CD4-positive, alpha-beta memory T cell (primary cell): ENCODE measurements at regions not wholly inside any gene's neighbourhood (a gene's known extent, or its start where the extent isn't known, plus 50 kb on each side); places are given as distances from the start of the nearest gene placed in this dataset.
"Not testable (repeated sequence)": the region's sequence is repeated elsewhere in the genome, so short reads cannot be mapped to it uniquely, and the experiment has no call there.

Experiments used
- CTCF ChIA-PET: fragments of 350-600 bp; sonication (Branson Sonifier 250); formaldehyde crosslinking; loops from one replicate; lab custom pipeline; 2021; ENCODE audit warnings: inconsistent platforms; ENCODE audit not compliant: partially characterized antibody; lab: Charles Lee
- POLR2A ChIA-PET: fragments of 350-600 bp; sonication (Branson Sonifier 250); formaldehyde crosslinking; loops from one replicate; lab custom pipeline; 2021; ENCODE audit not compliant: partially characterized antibody; lab: Charles Lee
- DNase-seq, 5 donors: peaks; one replicate each; pipeline versions ENCODE4 v3.0.0 to v3.0.0-alpha.2; 2020 to 2022; ENCODE audit warnings: mixed read lengths in 1 of 5
- H3K27ac ChIP-seq: one replicate; pipeline ENCODE4 v1.7.0; 2013; ENCODE audit warnings: low read depth, low read length
- H3K27me3 ChIP-seq: 2 replicates; pipeline ENCODE4 v1.7.0; 2013; ENCODE audit warnings: mild to moderate bottlenecking, low read length, moderate library complexity; ENCODE audit not compliant: insufficient read depth
- H3K36me3 ChIP-seq: 2 replicates; pipeline ENCODE4 v1.7.0; 2013; ENCODE audit warnings: mild to moderate bottlenecking, low read length, moderate library complexity; ENCODE audit not compliant: insufficient read depth
- H3K4me1 ChIP-seq: 2 replicates; pipeline ENCODE4 v1.7.0; 2013; ENCODE audit warnings: mild to moderate bottlenecking, low read length, moderate library complexity; ENCODE audit not compliant: insufficient read depth
- H3K4me3 ChIP-seq, 2 donors: one replicate each; pipeline ENCODE4 v1.7.0; 2013; ENCODE audit warnings: low read length in 2 of 2, mild to moderate bottlenecking in 1 of 2
- H3K9me3 ChIP-seq, 2 donors: one replicate each; pipeline ENCODE4 v1.7.0; 2013; ENCODE audit warnings: low read length in 2 of 2, control low read depth in 1 of 2; ENCODE audit not compliant: control insufficient read depth in 1 of 2
- H3K27ac Mint-ChIP-seq, 7 donors: one replicate each; pipeline ENCODE4 v1.8.0; 2020 to 2021; ENCODE audit warnings: mixed read lengths in 7 of 7, mild to moderate bottlenecking in 6 of 7, inconsistent platforms in 3 of 7, moderate library complexity in 3 of 7
- H3K27me3 Mint-ChIP-seq, 2 donors: one replicate each; pipeline ENCODE4 v1.8.0; 2020 to 2021; ENCODE audit warnings: mixed read lengths in 2 of 2
- H3K36me3 Mint-ChIP-seq, 2 donors: one replicate each; pipeline ENCODE4 v1.8.0; 2020 to 2021; ENCODE audit warnings: mixed read lengths in 2 of 2, inconsistent platforms in 1 of 2, mild to moderate bottlenecking in 1 of 2
- H3K4me1 Mint-ChIP-seq, 4 donors: one replicate each; pipeline ENCODE4 v1.8.0; 2020 to 2021; ENCODE audit warnings: mixed read lengths in 4 of 4, mild to moderate bottlenecking in 1 of 4
- H3K4me3 Mint-ChIP-seq, 8 donors: one replicate each; pipeline ENCODE4 v1.8.0; 2020 to 2021; ENCODE audit warnings: mixed read lengths in 8 of 8, mild to moderate bottlenecking in 7 of 8, moderate library complexity in 6 of 8, inconsistent platforms in 3 of 8
- H3K9me3 Mint-ChIP-seq, 8 donors: one replicate each; pipeline ENCODE4 v1.8.0; 2020 to 2021; ENCODE audit warnings: mixed read lengths in 8 of 8, mild to moderate bottlenecking in 5 of 8, inconsistent platforms in 3 of 8, moderate library complexity in 1 of 8
- intact Hi-C: fragments of 100-400 bp; cut with micrococcal nuclease; formaldehyde crosslinking; loops from one replicate; pipeline ENCODE4 v1.15.1; 2023

DNA sequence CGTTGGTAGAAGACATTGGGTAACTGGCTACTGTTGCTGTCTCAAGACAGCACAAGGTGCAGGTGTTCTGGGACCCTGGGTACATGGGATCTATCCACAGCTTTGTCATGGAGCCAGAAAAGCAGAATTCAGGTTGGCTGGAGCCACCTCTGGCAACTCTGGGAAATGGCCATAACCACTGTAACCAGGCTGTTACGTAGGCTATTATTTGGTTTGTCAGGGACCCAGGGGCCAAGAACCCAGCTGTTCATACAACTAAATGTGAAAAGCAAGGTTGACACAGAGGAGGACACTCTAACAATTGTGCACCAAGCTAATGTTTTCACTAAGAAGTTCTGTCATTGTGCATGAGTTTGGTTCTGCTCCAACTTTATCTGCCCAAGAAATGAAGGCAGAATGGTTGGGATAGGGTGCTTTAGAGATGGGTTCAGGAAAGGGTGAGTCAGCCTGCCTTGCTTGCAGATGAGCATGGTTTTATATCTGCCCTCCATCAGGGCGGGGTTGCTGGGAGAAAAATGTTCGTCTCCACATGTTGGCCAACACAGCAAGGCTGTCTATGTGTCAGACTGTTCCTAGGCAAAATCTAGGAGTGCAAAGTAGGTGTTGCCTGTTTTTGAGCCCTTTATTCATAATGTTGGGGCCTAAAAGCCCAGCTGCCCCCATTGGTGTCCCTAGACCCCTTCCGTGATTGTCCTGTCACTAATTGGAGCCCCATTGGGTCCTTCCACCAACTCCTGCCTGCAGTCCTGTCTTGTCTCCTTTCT, 131.3 kb upstream of the DAP start:
- Mint-ChIP-seq H3K27ac (no peak overlapping the region), H3K4me3 (no peak overlapping the region), H3K36me3 (no peaks in the 10 kb centered on the region), H3K9me3 (peaks cover 0 to 9% (median 1%) of the 10 kb centered on the region in 8 donors), H3K4me1 (no peaks in the 10 kb centered on the region), H3K27me3 (no peaks in the 10 kb centered on the region)
- Histone ChIP-seq H3K27me3 (no peaks in the 10 kb centered on the region), H3K36me3 (no peaks in the 10 kb centered on the region), H3K4me1 (no peaks in the 10 kb centered on the region), H3K9me3 (peaks cover 0 to 3% of the 10 kb centered on the region in 2 donors), H3K4me3 (no peak overlapping the region), H3K27ac (no peak overlapping the region)
- CTCF ChIA-PET, result no interaction called here
- no peak for DNase-seq
- POLR2A ChIA-PET, result no interaction called here
- intact Hi-C loops, result no loop called here

DNA sequence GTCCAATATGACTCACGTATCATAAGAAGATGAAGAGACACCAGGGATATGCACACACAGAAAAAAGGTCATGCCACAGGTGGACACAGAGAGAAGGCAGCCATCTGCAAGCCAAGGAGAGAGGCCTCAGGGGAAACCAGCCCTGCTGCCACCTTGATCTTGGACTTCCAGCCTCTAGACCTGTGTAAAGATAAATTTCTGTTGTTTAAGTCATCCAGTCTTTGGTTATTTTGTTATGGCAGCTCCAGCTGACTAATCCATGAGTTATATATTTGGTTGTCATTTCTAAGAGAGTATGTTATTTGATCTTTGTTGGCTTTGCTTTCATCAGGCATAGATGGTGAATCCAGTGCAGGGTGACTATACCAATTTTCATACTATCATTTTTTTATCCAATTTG, 130.2 kb upstream of the DAP start:
- Mint-ChIP-seq H3K4me1 (no peaks in the 10 kb centered on the region), H3K4me3 (no peak overlapping the region), H3K27me3 (no peaks in the 10 kb centered on the region), H3K9me3 (peaks cover 0 to 9% (median 1%) of the 10 kb centered on the region in 8 donors), H3K36me3 (no peaks in the 10 kb centered on the region), H3K27ac (no peak overlapping the region)
- Histone ChIP-seq H3K27ac (no peak overlapping the region), H3K27me3 (no peaks in the 10 kb centered on the region), H3K4me1 (no peaks in the 10 kb centered on the region), H3K36me3 (no peaks in the 10 kb centered on the region), H3K9me3 (peaks cover 0 to 3% of the 10 kb centered on the region in 2 donors), H3K4me3 (no peak overlapping the region)
- no peak for DNase-seq
- intact Hi-C loops, result no loop called here
- POLR2A ChIA-PET, result no interaction called here
- CTCF ChIA-PET, result no interaction called here

GRCh38 chr5:10886497-10886896, 125.5 kb upstream of the DAP start:
- no peak for DNase-seq
- Mint-ChIP-seq H3K36me3 (no peaks in the 10 kb centered on the region), H3K4me1 (no peaks in the 10 kb centered on the region), H3K27me3 (peaks cover 1 to 2% of the 10 kb centered on the region in 2 donors), H3K4me3 (no peak overlapping the region), H3K27ac (no peak overlapping the region), H3K9me3 (peaks cover 0 to 16% (median 1%) of the 10 kb centered on the region in 8 donors)
- ChIA-PET CTCF (interaction anchor here (0.9 to 1.4 kb wide), 2 partner anchors 10 to 22 kb away, joined by 3 to 6 read pairs; no protein-coding TSS in a partner anchor), POLR2A (no interaction called here)
- peaks cover 0 to 3% of the 10 kb centered on the region in 2 donors for H3K9me3 ChIP-seq
- H3K4me1 ChIP-seq, result no peaks in the 10 kb centered on the region
- intact Hi-C loops, result no loop called here
- H3K36me3 ChIP-seq, result no peaks in the 10 kb centered on the region
- H3K27me3 ChIP-seq, result no peaks in the 10 kb centered on the region
- no peak overlapping the region for H3K4me3 ChIP-seq
- H3K27ac ChIP-seq, result no peak overlapping the region

DNA sequence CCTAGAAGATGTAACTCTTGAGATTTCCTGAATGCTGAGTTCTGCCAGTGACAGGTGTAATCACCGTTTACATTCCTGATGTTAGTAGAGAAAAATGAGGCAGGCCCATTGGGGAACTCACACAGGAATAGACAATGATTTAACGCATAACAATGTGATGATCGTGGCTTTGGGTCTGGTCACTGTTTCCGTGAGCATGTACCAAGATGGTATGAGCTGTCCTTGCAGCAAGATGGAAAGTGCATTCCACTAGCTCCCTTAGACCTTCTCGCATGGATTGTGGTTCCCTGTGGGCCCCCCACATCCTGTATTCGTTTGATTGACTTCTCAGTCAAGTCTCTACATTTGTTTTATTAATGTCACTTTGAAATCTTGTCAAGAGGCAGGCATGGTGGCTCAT, 124.0 kb upstream of the DAP start:
- no peak overlapping the region for H3K4me3 ChIP-seq
- H3K4me1 Mint-ChIP-seq, result peaks cover 0 to 2% (median 0%) of the 10 kb centered on the region in 4 donors
- H3K9me3 Mint-ChIP-seq, result peaks cover 0 to 10% (median 0%) of the 10 kb centered on the region in 8 donors
- H3K27me3 Mint-ChIP-seq, result peaks cover 3 to 4% of the 10 kb centered on the region in 2 donors
- H3K4me1 ChIP-seq, result no peaks in the 10 kb centered on the region
- intact Hi-C loops, result no loop called here
- ChIA-PET CTCF (interaction anchor here (0.8 kb wide), 1 partner anchor 21 kb away, joined by 3 read pairs; no protein-coding TSS in a partner anchor), POLR2A (no interaction called here)
- no peaks in the 10 kb centered on the region for H3K27me3 ChIP-seq
- no peak overlapping the region for H3K4me3 Mint-ChIP-seq
- no peak for DNase-seq
- H3K27ac Mint-ChIP-seq, result no peak overlapping the region
- no peaks in the 10 kb centered on the region for H3K9me3 ChIP-seq
- no peaks in the 10 kb centered on the region for H3K36me3 ChIP-seq
- H3K36me3 Mint-ChIP-seq, result no peaks in the 10 kb centered on the region
- no peak overlapping the region for H3K27ac ChIP-seq

DNA sequence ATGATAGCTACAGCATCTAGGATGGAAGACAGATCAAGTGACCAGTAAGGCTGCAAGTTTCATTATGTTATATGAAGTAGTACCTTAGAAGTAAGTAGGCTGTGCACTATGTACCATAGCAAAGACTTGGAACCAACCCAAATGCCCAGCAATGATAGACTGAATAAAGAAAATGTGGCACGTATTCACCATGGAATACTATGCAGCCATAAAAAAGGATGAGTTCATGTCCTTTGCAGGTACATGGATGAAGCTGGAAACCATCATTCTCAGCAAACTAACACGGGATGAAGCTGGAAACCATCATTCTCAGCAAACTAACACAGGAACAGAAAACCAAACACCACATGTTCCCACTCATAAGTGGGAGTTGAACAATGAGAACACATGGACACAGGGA, 122.9 kb upstream of the DAP start:
- intact Hi-C loops, POLR2A ChIA-PET: not testable (repeated sequence)

GRCh38 chr5:10880934-10881333, 119.9 kb upstream of the DAP start:
- Mint-ChIP-seq H3K9me3 (peaks cover 0 to 7% (median 0%) of the 10 kb centered on the region in 8 donors), H3K4me1 (peaks cover 0 to 2% (median 0%) of the 10 kb centered on the region in 4 donors), H3K27ac (no peak overlapping the region), H3K27me3 (peaks cover 14 to 20% of the 10 kb centered on the region in 2 donors), H3K4me3 (no peak overlapping the region), H3K36me3 (no peaks in the 10 kb centered on the region)
- Histone ChIP-seq H3K4me1 (no peaks in the 10 kb centered on the region), H3K27ac (no peak overlapping the region), H3K4me3 (no peak overlapping the region), H3K27me3 (no peaks in the 10 kb centered on the region), H3K9me3 (no peaks in the 10 kb centered on the region), H3K36me3 (no peaks in the 10 kb centered on the region)
- POLR2A ChIA-PET, result no interaction called here
- CTCF ChIA-PET, result no interaction called here
- intact Hi-C loops, result no loop called here
- no peak for DNase-seq

More for the DNA sequence above, 122.9 kb upstream of the DAP start:
- not testable (repeated sequence) for H3K36me3 Mint-ChIP-seq, H3K4me3 ChIP-seq, H3K4me3 Mint-ChIP-seq, H3K27ac Mint-ChIP-seq, H3K9me3 Mint-ChIP-seq, H3K9me3 ChIP-seq, DNase-seq, H3K36me3 ChIP-seq, H3K27ac ChIP-seq, H3K4me1 Mint-ChIP-seq, H3K27me3 ChIP-seq, H3K4me1 ChIP-seq
- H3K27me3 Mint-ChIP-seq, result peaks cover 6 to 12% of the 10 kb centered on the region in 2 donors
- CTCF ChIA-PET, result interaction anchor here (0.7 kb wide), 1 partner anchor 178 kb away, joined by 3 read pairs; no protein-coding TSS in a partner anchor

- H3K36me3 Mint-ChIP-seq, POLR2A ChIA-PET, H3K27ac ChIP-seq, H3K27me3 ChIP-seq, DNase-seq, H3K4me1 Mint-ChIP-seq, H3K36me3 ChIP-seq, H3K4me3 ChIP-seq, H3K4me3 Mint-ChIP-seq, H3K27ac Mint-ChIP-seq, intact Hi-C loops, H3K9me3 ChIP-seq, H3K4me1 ChIP-seq, H3K9me3 Mint-ChIP-seq: not testable (repeated sequence)
- CTCF ChIA-PET, result interaction anchor here (1.1 kb wide), 1 partner anchor 9 kb away, joined by 3 read pairs; no protein-coding TSS in a partner anchor
- H3K27me3 Mint-ChIP-seq, result peaks cover 15 to 20% of the 10 kb centered on the region in 2 donors
Observed at GRCh38 chr5:10876996-10877395, 116.0 kb upstream of the DAP start.
